H9 (cell line): ENCODE measurements at regions not wholly inside any gene's neighbourhood (a gene's known extent, or its start where the extent isn't known, plus 50 kb on each side); places are given as distances from the start of the nearest gene placed in this dataset.

ENCODE experiments used
- DNase-seq: peaks from one replicate; pipeline ENCODE4 v3.0.0-alpha.2; 2017
- H2AFZ ChIP-seq: one replicate; pipeline ENCODE4 v1.6.1; 2013; ENCODE audit warnings: mild to moderate bottlenecking, low read length, control low read depth, moderate library complexity
- H2AK5ac ChIP-seq: 2 replicates; pipeline ENCODE4 v1.6.1; 2013; ENCODE audit warnings: low read length, control low read depth, mixed read lengths; ENCODE audit not compliant: insufficient read length
- H2BK120ac ChIP-seq: one replicate; pipeline ENCODE4 v1.6.1; 2013; ENCODE audit warnings: low read depth, mild to moderate bottlenecking, low read length, control low read depth, inconsistent platforms; ENCODE audit not compliant: poor library complexity, severe bottlenecking
- H2BK12ac ChIP-seq: 2 replicates; pipeline ENCODE4 v1.6.1; 2013; ENCODE audit warnings: low read length, control low read depth, mixed read lengths, low read depth; ENCODE audit not compliant: insufficient read length
- H2BK15ac ChIP-seq: 2 replicates; pipeline ENCODE4 v1.6.1; 2013; ENCODE audit warnings: low read depth, low read length, control low read depth
- H2BK20ac ChIP-seq: one replicate; pipeline ENCODE4 v1.6.1; 2013; ENCODE audit warnings: low read depth, mild to moderate bottlenecking, low read length, control low read depth, inconsistent platforms; ENCODE audit not compliant: poor library complexity, severe bottlenecking
- H2BK5ac ChIP-seq: 2 replicates; pipeline ENCODE4 v1.6.1; 2013; ENCODE audit warnings: low read length, control low read depth, mixed read lengths; ENCODE audit not compliant: insufficient read length
- H3K14ac ChIP-seq: 2 replicates; pipeline ENCODE4 v1.6.1; 2013; ENCODE audit warnings: low read length, control low read depth; ENCODE audit not compliant: insufficient read depth
- H3K18ac ChIP-seq: 2 replicates; pipeline ENCODE4 v1.6.1; 2013; ENCODE audit warnings: low read depth, mild to moderate bottlenecking, mixed read lengths, low read length, control low read depth; ENCODE audit not compliant: insufficient read length
- H3K23ac ChIP-seq: 2 replicates; pipeline ENCODE4 v1.6.1; 2013; ENCODE audit warnings: low read length, control low read depth, mixed read lengths, low read depth; ENCODE audit not compliant: insufficient read length
- H3K23me2 ChIP-seq: 2 replicates; pipeline ENCODE4 v1.6.1; 2013; ENCODE audit warnings: low read depth, mild to moderate bottlenecking, mixed read lengths, low read length, control low read depth; ENCODE audit not compliant: insufficient read length, poor library complexity, severe bottlenecking
- H3K27ac ChIP-seq: 2 replicates; pipeline ENCODE4 v1.5.1; 2013; ENCODE audit warnings: low read length, control low read depth, mixed read lengths, low read depth; ENCODE audit not compliant: insufficient read length
- H3K27me3 ChIP-seq: 2 replicates; pipeline ENCODE4 v1.6.1; 2013; ENCODE audit warnings: low read length, control low read depth, inconsistent platforms; ENCODE audit not compliant: insufficient read depth
- H3K4ac ChIP-seq: 2 replicates; pipeline ENCODE4 v1.6.1; 2013; ENCODE audit warnings: low read depth, mild to moderate bottlenecking, control low read depth, inconsistent platforms, low read length, moderate library complexity
- H3K4me1 ChIP-seq: 2 replicates; pipeline ENCODE4 v1.6.1; 2013; ENCODE audit warnings: low read length, control low read depth, inconsistent platforms; ENCODE audit not compliant: insufficient read depth
- H3K4me2 ChIP-seq: 2 replicates; pipeline ENCODE4 v1.6.1; 2013; ENCODE audit warnings: low read length, control low read depth, mixed read lengths; ENCODE audit not compliant: insufficient read length, insufficient read depth
- H3K56ac ChIP-seq: 2 replicates; pipeline ENCODE4 v1.6.1; 2013; ENCODE audit warnings: low read depth, mild to moderate bottlenecking, mixed read lengths, low read length, control low read depth; ENCODE audit not compliant: insufficient read length
- H3K79me1 ChIP-seq: 2 replicates; pipeline ENCODE4 v1.6.1; 2013; ENCODE audit warnings: low read depth, mild to moderate bottlenecking, moderate library complexity, low read length, control low read depth, inconsistent platforms; ENCODE audit not compliant: insufficient read depth, poor library complexity, severe bottlenecking
- H3K79me2 ChIP-seq: 2 replicates; pipeline ENCODE4 v1.6.1; 2013; ENCODE audit warnings: low read length, control low read depth, inconsistent platforms; ENCODE audit not compliant: insufficient read depth
- H3K9ac ChIP-seq: 2 replicates; pipeline ENCODE4 v1.6.1; 2013; ENCODE audit warnings: low read length, control low read depth, mixed read lengths; ENCODE audit not compliant: insufficient read length; ENCODE audit errors: extremely low read depth
- H3K9me3 ChIP-seq: one replicate; pipeline ENCODE4 v1.6.1; 2013; ENCODE audit warnings: low read depth, low read length, inconsistent platforms; ENCODE audit not compliant: control insufficient read depth
- H3T11ph ChIP-seq: one replicate; pipeline ENCODE4 v1.6.1; 2013; ENCODE audit warnings: mild to moderate bottlenecking, low read length, control low read depth, inconsistent platforms
- H4K20me1 ChIP-seq: one replicate; pipeline ENCODE4 v1.6.1; 2013; ENCODE audit not compliant: control insufficient read depth, insufficient read length, insufficient read depth
- H4K5ac ChIP-seq: 2 replicates; pipeline ENCODE4 v1.6.1; 2013; ENCODE audit warnings: low read depth, mild to moderate bottlenecking, mixed read lengths, low read length, control low read depth; ENCODE audit not compliant: insufficient read length
- H4K8ac ChIP-seq: replicated peaks from 2 replicates; pipeline ENCODE4 v1.6.1; 2013; ENCODE audit warnings: low read length, control low read depth, mixed read lengths, low read depth; ENCODE audit not compliant: insufficient read length
- H4K91ac ChIP-seq: 2 replicates; pipeline ENCODE4 v1.6.1; 2013; ENCODE audit warnings: low read depth, mild to moderate bottlenecking, moderate library complexity, mixed read lengths, low read length, control low read depth; ENCODE audit not compliant: insufficient read length
- H3K27ac Mint-ChIP-seq, 3 experiments: 2 replicates in 2 of 3; 3 replicates in 1 of 3; pipeline ENCODE4 v1.8.0; 2020 to 2021; ENCODE audit warnings: mixed read lengths in 3 of 3, mild to moderate bottlenecking in 1 of 3, moderate library complexity in 1 of 3
- H3K27me3 Mint-ChIP-seq: 2 replicates; pipeline ENCODE4 v1.8.0; 2021; ENCODE audit warnings: low read depth, mild to moderate bottlenecking, moderate library complexity, mixed read lengths
- H3K36me3 Mint-ChIP-seq, 3 experiments: 2 replicates in 2 of 3; 3 replicates in 1 of 3; pipeline ENCODE4 v1.8.0; 2020 to 2021; ENCODE audit warnings: low read depth in 3 of 3, mixed read lengths in 3 of 3; ENCODE audit not compliant: insufficient read depth in 1 of 3
- H3K4me1 Mint-ChIP-seq, 2 experiments: 2 replicates each; pipeline ENCODE4 v1.8.0; 2020; ENCODE audit warnings: mixed read lengths in 2 of 2
- H3K4me3 Mint-ChIP-seq, 2 experiments: 2 replicates in 1 of 2; 3 replicates in 1 of 2; pipeline ENCODE4 v1.8.0; 2020 to 2021; ENCODE audit warnings: mild to moderate bottlenecking in 2 of 2, mixed read lengths in 2 of 2, moderate library complexity in 1 of 2
- H3K9me3 Mint-ChIP-seq, 2 experiments: 2 replicates in 1 of 2; 3 replicates in 1 of 2; pipeline ENCODE4 v1.8.0; 2020; ENCODE audit warnings: mild to moderate bottlenecking in 2 of 2, mixed read lengths in 2 of 2, moderate library complexity in 1 of 2
- WGBS: extraction: QIAGEN DNeasy Blood & Tissue Kit; methylation state at CpG from one replicate; pipeline ENCODE4 v1.1.7; 2013; ENCODE audit warnings: missing lambda C conversion rate, low lambda C conversion rate, mixed read lengths; ENCODE audit not compliant: insufficient read length; ENCODE audit errors: extremely low coverage; 5-methylcytosine and 5-hydroxymethylcytosine counted together
- TF ChIP-seq, protein P1 (sequence below): fragments of 200-600 bp; sonication (generic); conservative IDR thresholded peaks from 3 replicates; pipeline ENCODE4 v1.8.0; 2021; ENCODE audit warnings: antibody characterized with exemption, mild to moderate bottlenecking

DNA sequence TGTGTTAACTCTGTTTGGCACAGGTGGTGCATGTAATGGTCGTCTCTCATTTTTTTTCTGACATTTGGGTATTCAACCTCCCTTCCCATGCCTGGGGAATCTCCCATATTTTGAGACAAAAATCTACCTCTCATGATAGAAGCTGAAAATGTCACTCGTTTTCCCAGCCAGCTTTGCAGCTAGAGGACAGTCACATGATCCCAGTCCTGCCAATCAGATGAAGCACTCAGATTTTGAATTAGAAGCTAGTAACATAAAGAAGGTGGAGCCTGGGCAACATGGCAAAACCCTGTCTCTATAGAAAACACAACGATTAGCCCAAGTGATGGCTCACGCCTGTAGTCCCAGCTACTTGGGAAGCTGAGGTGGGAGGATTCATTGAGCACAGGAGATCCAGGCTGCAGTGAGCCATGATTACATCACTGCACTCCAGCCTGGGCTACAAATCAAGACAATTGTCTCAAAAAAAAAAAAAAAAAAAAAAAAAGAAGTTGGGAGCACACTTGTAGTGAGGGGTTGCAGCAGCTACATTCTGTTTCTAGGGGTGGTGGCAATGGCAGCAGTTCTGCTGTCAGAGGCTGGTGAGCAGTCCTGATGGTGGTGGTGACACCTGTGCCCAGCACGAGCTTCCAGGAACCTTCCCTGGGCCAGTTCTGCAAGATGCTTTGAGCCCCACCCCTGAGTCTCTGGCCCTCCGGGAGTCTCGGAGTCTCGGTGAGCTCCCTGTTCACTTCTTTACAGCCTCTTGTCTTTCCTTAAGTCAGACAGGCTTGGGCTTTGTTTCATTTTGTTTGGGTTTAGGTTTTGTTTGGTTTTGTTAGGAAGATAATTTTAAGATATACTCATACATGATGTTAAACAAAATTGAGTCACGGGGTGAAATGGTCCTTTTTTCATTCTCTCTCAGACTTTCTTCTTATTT, 94.1 kb upstream of the KCNG1 start:
- Mint-ChIP-seq H3K9me3 (no peaks in the 10 kb centered on the region; a peak in 1 of 5 replicates), H3K4me1 (peaks cover 25 to 32% of the 10 kb centered on the region in 2 experiments), H3K4me3 (no peak overlapping the region), H3K36me3 (no peaks in the 10 kb centered on the region), H3K27ac (no peak overlapping the region; a peak in 1 of 7 replicates), H3K27me3 (peaks cover 8% of the 10 kb centered on the region)
- no peak overlapping the region for H3K23ac ChIP-seq
- no peaks in the 10 kb centered on the region for H3K79me2 ChIP-seq
- H3K4me2 ChIP-seq, result no peak overlapping the region
- H3K27me3 ChIP-seq, result no peaks in the 10 kb centered on the region
- H3K18ac ChIP-seq, result no peak overlapping the region
- DNase-seq, result no peak
- H3K4me1 ChIP-seq, result peaks cover 2% of the 10 kb centered on the region; the same call in 1 of the 2 replicates
- no peak overlapping the region for H3K14ac ChIP-seq
- no peak overlapping the region for H3K9ac ChIP-seq
- no peaks in the 10 kb centered on the region for H4K20me1 ChIP-seq
- no peak overlapping the region for H2BK12ac ChIP-seq
- H2AFZ ChIP-seq, result no peak overlapping the region
- no peak overlapping the region for H4K5ac ChIP-seq
- H2BK20ac ChIP-seq, result no peak overlapping the region
- TF ChIP-seq, protein P1, sequence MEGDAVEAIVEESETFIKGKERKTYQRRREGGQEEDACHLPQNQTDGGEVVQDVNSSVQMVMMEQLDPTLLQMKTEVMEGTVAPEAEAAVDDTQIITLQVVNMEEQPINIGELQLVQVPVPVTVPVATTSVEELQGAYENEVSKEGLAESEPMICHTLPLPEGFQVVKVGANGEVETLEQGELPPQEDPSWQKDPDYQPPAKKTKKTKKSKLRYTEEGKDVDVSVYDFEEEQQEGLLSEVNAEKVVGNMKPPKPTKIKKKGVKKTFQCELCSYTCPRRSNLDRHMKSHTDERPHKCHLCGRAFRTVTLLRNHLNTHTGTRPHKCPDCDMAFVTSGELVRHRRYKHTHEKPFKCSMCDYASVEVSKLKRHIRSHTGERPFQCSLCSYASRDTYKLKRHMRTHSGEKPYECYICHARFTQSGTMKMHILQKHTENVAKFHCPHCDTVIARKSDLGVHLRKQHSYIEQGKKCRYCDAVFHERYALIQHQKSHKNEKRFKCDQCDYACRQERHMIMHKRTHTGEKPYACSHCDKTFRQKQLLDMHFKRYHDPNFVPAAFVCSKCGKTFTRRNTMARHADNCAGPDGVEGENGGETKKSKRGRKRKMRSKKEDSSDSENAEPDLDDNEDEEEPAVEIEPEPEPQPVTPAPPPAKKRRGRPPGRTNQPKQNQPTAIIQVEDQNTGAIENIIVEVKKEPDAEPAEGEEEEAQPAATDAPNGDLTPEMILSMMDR, result no peak
- H2BK5ac ChIP-seq, result no peak overlapping the region
- no peaks in the 10 kb centered on the region for H3K79me1 ChIP-seq
- H3K23me2 ChIP-seq, result no peaks in the 10 kb centered on the region
- H4K8ac ChIP-seq, result no peak overlapping the region
- no peak overlapping the region for H3K4ac ChIP-seq
- H3K56ac ChIP-seq, result no peak overlapping the region
- H3T11ph ChIP-seq, result no peak overlapping the region
- no peak overlapping the region for H2AK5ac ChIP-seq
- no peak overlapping the region for H4K91ac ChIP-seq
- WGBS, result no CpG with 5 or more reads among the region's 9 CpGs
- no peak overlapping the region for H2BK120ac ChIP-seq
- H3K9me3 ChIP-seq, result no peaks in the 10 kb centered on the region
- no peak overlapping the region for H3K27ac ChIP-seq
- H2BK15ac ChIP-seq, result no peak overlapping the region
